ENCODE measurements at regions not wholly inside any gene's neighbourhood (a gene's known extent, or its start where the extent isn't known, plus 50 kb on each side); places are given as distances from the start of the nearest gene placed in this dataset.
"Not testable (repeated sequence)": the region's sequence is repeated elsewhere in the genome, so short reads cannot be mapped to it uniquely, and the experiment has no call there.

- DNase-seq = no peak
Measured at GRCh38 chr14:106505366-106505765, 979.0 kb downstream of the TMEM121 start.

GRCh38 chr14:106506881-106507305, 980.5 kb downstream of the TMEM121 start:
- no peak for DNase-seq

GRCh38 chr14:106507354-106507753, 981.0 kb downstream of the TMEM121 start:
- no peak for DNase-seq

DNA sequence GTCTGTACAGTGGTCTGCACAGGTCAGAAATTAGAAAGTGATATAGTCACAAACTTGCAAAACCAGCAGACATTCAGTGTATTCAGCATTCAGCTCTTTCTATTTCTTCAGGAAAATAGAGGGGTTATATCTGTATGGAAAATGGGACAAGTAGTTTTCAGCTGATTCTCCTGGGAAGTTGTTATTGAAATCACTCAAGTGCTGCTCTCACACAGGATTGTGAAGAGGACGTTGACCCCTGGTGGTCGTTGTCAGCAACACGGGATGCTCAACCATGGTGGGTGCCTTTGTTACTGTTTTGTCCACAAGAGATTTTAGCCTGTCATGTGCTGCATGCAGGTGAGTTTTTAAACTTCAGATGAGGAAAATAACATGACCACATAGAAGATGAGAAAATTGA, 981.8 kb downstream of the TMEM121 start:
- DNase-seq = no peak

GRCh38 chr14:106509176-106509575, 982.8 kb downstream of the TMEM121 start:
- no peak for DNase-seq

GRCh38 chr14:106509807-106510206, 983.4 kb downstream of the TMEM121 start:
- no peak for DNase-seq

DNA sequence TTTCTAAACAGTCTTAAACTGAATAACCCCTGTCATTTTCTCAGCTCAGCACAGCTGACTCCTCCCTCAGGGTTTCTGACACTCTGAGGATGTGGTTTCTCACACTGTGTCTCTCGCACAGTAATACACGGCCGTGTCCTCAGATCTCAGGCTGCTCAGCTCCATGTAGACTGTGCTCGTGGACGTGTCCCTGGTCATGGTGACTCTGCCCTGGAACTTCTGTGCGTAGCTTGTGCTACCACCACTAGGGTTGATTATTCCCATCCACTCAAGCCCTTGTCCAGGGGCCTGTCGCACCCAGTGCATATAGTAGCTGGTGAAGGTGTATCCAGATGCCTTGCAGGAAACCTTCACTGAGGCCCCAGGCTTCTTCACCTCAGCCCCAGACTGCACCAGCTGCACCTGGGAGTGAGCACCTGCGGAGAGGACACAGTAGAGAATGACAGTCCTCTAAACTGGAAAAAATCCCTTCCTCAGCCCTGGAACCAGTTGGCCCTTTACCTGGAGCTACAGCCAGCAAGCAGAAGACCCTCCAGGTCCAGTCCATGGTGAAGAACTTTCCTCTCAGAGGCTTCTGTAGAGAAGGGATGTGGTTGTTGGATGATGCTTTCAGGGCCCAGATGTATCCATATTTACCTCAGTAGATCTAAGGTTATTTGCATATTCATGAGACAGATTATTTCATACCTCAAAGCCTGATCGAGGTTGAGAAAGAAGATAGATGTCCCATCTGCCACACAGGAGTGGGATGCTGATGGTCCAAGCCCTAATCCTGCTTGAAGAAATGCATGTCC, 984.8 kb downstream of the TMEM121 start:
- no peak for DNase-seq

- DNase-seq = no peak
Measured at GRCh38 chr14:106511800-106512198, 985.4 kb downstream of the TMEM121 start.

- no peak for DNase-seq
Measured at GRCh38 chr14:106513302-106513701, 986.9 kb downstream of the TMEM121 start.

GRCh38 chr14:106518054-106518943, 991.9 kb downstream of the TMEM121 start:
- peak in 1 of 56 donors; percentile 18 for DNase-seq

GRCh38 chr14:106522118-106522517, 995.7 kb downstream of the TMEM121 start:
- not testable (repeated sequence) for DNase-seq

GRCh38 chr14:106522990-106523389, 996.6 kb downstream of the TMEM121 start:
- no peak for DNase-seq

- no peak for DNase-seq
Measured at GRCh38 chr14:106528717-106529116, 1002.3 kb downstream of the TMEM121 start.

DNA sequence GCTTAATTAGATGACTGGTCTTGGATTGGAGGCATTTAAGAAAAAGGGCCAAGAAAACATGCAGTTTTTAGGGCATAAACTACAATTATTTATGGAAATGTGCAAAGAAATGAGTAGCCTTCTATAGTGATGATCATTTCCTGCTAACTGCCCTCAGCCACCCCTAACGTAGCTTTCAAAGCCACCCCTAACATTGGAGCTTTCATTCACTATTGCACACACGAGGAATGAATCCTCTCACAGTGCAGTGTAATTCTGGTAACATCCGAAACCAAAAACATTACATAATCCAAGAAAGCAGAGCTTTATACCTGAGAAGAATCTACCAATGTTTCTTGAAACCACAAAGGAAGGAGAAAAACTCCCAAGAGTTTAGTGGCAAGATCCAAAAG, 1003.6 kb downstream of the TMEM121 start:
- no peak for DNase-seq

DNA sequence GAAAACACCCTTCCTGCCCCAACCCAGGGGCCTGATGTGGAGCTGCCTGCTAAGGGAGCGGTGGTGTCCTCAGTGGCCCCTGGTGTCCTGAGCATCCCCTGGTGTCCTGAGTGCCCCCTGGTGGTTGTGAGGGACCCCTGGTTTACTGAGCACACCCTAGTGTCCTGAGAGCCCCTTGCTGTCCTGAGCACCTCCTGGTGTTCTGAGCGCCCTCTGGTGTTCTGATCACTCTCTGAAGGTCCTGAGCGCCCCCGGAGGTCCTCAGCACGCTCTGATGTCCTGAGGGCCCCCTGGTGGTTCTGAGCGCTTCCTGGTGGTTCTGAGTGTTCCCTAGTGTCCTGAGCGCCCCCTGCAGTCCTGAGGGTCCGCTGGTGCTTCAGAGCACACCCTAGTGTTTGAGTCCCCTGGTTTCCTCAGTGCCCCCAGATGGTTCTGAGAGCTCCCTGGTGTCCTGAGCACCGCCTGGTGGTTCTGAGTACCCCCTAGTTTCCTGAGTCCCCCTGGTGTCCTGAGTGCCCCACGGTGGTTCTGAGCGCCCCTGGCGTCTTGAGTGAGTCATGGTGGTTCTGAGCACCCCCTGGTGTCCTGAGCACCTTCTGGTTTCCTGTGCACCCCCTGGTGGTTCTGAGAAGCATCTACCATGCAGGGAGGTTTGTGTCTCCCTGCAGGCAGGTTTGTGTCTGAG, 1004.2 kb downstream of the TMEM121 start:
- no peak for DNase-seq

DNA sequence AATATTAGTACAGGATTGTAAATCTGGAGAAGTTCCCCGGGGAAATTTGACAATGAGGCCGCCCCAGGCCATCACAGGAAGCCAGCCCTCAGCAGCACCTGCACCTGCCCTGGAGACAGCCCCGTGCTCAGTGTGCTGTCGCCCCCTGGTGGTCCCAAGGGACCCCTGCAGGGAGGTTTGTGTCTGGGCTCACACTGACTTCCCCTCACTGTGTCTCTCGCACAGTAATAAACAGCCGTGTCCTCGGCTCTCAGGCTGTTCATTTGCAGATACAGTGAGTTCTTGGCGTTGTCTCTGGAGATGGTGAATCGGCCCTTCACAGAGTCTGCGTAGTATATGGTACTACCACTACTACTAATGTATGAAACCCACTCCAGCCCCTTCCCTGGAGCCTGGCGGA, 1011.2 kb downstream of the TMEM121 start:
- not testable (repeated sequence) for DNase-seq

GRCh38 chr14:106538201-106538600, 1011.8 kb downstream of the TMEM121 start:
- no peak for DNase-seq

GRCh38 chr14:106547735-106548434, 1021.5 kb downstream of the TMEM121 start:
- DNase-seq = no peak

GRCh38 chr14:106549064-106549463, 1022.7 kb downstream of the TMEM121 start:
- no peak for DNase-seq

DNA sequence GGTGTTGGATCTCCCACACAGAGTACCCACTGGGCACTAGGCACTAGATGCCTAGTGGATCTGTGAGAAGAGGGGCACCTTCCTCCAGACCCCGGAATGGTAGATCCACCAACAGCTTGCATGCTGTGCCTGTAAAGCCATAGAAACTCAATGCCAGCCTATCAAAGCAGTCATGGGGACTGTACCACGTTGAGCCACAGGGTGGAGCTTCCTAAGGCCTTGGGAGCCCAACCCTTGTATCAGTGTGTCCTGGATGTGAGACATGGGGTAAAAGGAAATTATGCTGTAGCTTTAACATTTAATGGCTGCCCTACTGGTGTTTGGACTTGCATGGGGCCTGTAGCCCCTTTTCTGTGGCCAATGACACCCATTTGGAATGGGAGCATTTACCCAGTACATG, 1024.9 kb downstream of the TMEM121 start:
- no peak for DNase-seq

DNA sequence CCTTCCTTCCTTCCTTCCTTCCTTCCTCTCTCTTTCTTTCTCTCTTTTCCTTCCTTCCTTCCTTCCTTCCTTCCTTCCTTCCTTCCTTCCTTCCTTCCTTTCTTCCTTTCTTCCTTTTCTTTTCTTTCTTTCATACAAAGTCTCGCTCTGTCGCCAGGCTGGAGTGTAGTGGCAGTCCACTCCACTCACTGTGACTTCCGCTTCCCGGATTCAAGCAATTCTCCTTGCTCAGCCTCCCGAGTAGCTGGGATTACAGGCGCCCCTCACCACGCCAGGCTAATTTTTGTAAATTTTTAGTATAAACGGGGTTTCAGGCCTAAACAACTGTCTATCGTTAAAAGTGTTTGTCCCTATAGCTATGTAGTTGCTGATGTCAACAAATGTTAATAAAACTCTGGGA, 1029.8 kb downstream of the TMEM121 start:
- DNase-seq = not testable (repeated sequence)
